ENCODE measurements at regions not wholly inside any gene's neighbourhood (a gene's known extent, or its start where the extent isn't known, plus 50 kb on each side); places are given as distances from the start of the nearest gene placed in this dataset.
"Not testable (repeated sequence)": the region's sequence is repeated elsewhere in the genome, so short reads cannot be mapped to it uniquely, and the experiment has no call there.

- DNase-seq: not testable (repeated sequence)
Observed at GRCh38 chr17:71617767-71618166, 503.1 kb upstream of the SOX9 start.

- no peak for DNase-seq
Observed at GRCh38 chr17:71625330-71625729, 495.5 kb upstream of the SOX9 start.

- no peak for DNase-seq
Observed at GRCh38 chr17:71628306-71628705, 492.5 kb upstream of the SOX9 start.

GRCh38 chr17:71631483-71631882 is 489.3 kb upstream of the SOX9 start:
- no peak for DNase-seq

GRCh38 chr17:71632328-71632727 is 488.5 kb upstream of the SOX9 start:
- no peak for DNase-seq

GRCh38 chr17:71633391-71633849 is 487.4 kb upstream of the SOX9 start:
- no peak for DNase-seq

- no peak for DNase-seq
Observed at GRCh38 chr17:71634376-71634775, 486.4 kb upstream of the SOX9 start.

- DNase-seq: no peak
Observed at GRCh38 chr17:71635187-71635586, 485.6 kb upstream of the SOX9 start.

GRCh38 chr17:71636644-71637043 is 484.2 kb upstream of the SOX9 start:
- DNase-seq: no peak

GRCh38 chr17:71638668-71639067 is 482.2 kb upstream of the SOX9 start:
- no peak for DNase-seq

GRCh38 chr17:71639865-71640264 is 481.0 kb upstream of the SOX9 start:
- DNase-seq: no peak

GRCh38 chr17:71646890-71647289 is 473.9 kb upstream of the SOX9 start:
- not testable (repeated sequence) for DNase-seq

- not testable (repeated sequence) for DNase-seq
Observed at GRCh38 chr17:71648342-71648741, 472.5 kb upstream of the SOX9 start.

GRCh38 chr17:71649941-71650350 is 470.9 kb upstream of the SOX9 start:
- no peak for DNase-seq

- no peak for DNase-seq
Observed at GRCh38 chr17:71655542-71655941, 465.3 kb upstream of the SOX9 start.

- DNase-seq: no peak
Observed at GRCh38 chr17:71656964-71657858, 463.6 kb upstream of the SOX9 start.

GRCh38 chr17:71658996-71659395 is 461.8 kb upstream of the SOX9 start:
- no peak for DNase-seq

- no peak for DNase-seq
Observed at GRCh38 chr17:71664861-71665260, 456.0 kb upstream of the SOX9 start.

GRCh38 chr17:71666047-71666446 is 454.8 kb upstream of the SOX9 start:
- no peak for DNase-seq

GRCh38 chr17:71667661-71668060 is 453.2 kb upstream of the SOX9 start:
- DNase-seq: no peak

- DNase-seq: no peak
Observed at GRCh38 chr17:71668807-71669206, 452.0 kb upstream of the SOX9 start.

- no peak for DNase-seq
Observed at GRCh38 chr17:71677439-71677838, 443.4 kb upstream of the SOX9 start.

GRCh38 chr17:71679832-71680231 is 441.0 kb upstream of the SOX9 start:
- no peak for DNase-seq

- DNase-seq: no peak
Observed at GRCh38 chr17:71681427-71682173, 439.2 kb upstream of the SOX9 start.

Measured in activated T-cell treated with anti-CD3 and anti-CD28 coated beads, Interleukin-2, amount 50 U/mL, for 48 hours (primary cell).